B cell (primary cell): ENCODE measurements at regions not wholly inside any gene's neighbourhood (a gene's known extent, or its start where the extent isn't known, plus 50 kb on each side); places are given as distances from the start of the nearest gene placed in this dataset.

ENCODE experiments used
- ATAC-seq: fragments of 200-7000 bp; cut with Tn5 transposase; one replicate; pipeline ENCODE4 v1.10.0; 2021; ENCODE audit warnings: low read depth, mild to moderate bottlenecking, moderate number of reproducible peaks, moderate library complexity
- CTCF ChIA-PET: fragments of 350-600 bp; sonication (Branson Sonifier 250); formaldehyde crosslinking; loops from one replicate; lab custom pipeline; 2021; ENCODE audit warnings: antibody characterized with exemption, inconsistent platforms; lab: Charles Lee
- POLR2A ChIA-PET: fragments of 350-600 bp; sonication (Branson Sonifier 250); formaldehyde crosslinking; loops from one replicate; lab custom pipeline; 2021; ENCODE audit warnings: antibody characterized with exemption; lab: Charles Lee
- DNase-seq: peaks from one replicate; pipeline ENCODE4 v3.0.0; 2013
- H2AFZ ChIP-seq: 2 replicates; pipeline ENCODE4 v1.6.1; 2012; ENCODE audit warnings: mild to moderate bottlenecking, low read depth, low read length; ENCODE audit not compliant: insufficient read depth, poor library complexity, severe bottlenecking
- H3K27ac ChIP-seq, 2 donors: 1 replicate in 1 of 2; 2 replicates in 1 of 2; pipeline ENCODE4 v1.5.1; 2012 to 2013; ENCODE audit warnings: low read length in 2 of 2, mild to moderate bottlenecking in 2 of 2, moderate library complexity in 1 of 2
- H3K27me3 ChIP-seq, 4 experiments: fragments of 200-600 bp in 1 of 4; sonication (generic) in 1 of 4; replicated peaks in 1 of 4; 1 replicate in 2 of 4; 2 replicates in 2 of 4; pipeline versions ENCODE4 v1.6.1 to v1.7.0; 2013 to 2016; ENCODE audit warnings: low read length in 3 of 4, mild to moderate bottlenecking in 2 of 4, mixed read lengths in 1 of 4, moderate library complexity in 1 of 4; ENCODE audit not compliant: insufficient read depth in 4 of 4, control insufficient read depth in 3 of 4; ENCODE audit errors: control extremely low read depth in 1 of 4
- H3K36me3 ChIP-seq, 2 experiments: replicated peaks in 1 of 2; 1 replicate in 1 of 2; 2 replicates in 1 of 2; pipeline versions ENCODE4 v1.6.1 to v1.7.1; 2013; ENCODE audit warnings: low read length in 1 of 2; ENCODE audit not compliant: insufficient read depth in 2 of 2, control insufficient read depth in 1 of 2; ENCODE audit errors: control extremely low read depth in 1 of 2, extremely low read depth in 1 of 2
- H3K4me1 ChIP-seq, 2 donors: fragments of 200-600 bp in 1 of 2; sonication (generic) in 1 of 2; 1 replicate in 1 of 2; 2 replicates in 1 of 2; pipeline versions ENCODE4 v1.5.1 to v1.6.1; 2013 to 2017; ENCODE audit warnings: low read length in 2 of 2; ENCODE audit not compliant: control insufficient read depth in 2 of 2, insufficient read depth in 2 of 2
- H3K4me2 ChIP-seq: replicated peaks from 2 replicates; pipeline ENCODE3; 2012; ENCODE audit warnings: mild to moderate bottlenecking, low read depth, low read length; ENCODE audit not compliant: poor library complexity, severe bottlenecking
- H3K4me3 ChIP-seq, 5 experiments: fragments of 200-600 bp in 1 of 5; sonication (generic) in 1 of 5; 1 replicate in 3 of 5; 2 replicates in 2 of 5; pipeline versions ENCODE4 v1.5.1 to v1.7.0; 2011 to 2016; ENCODE audit warnings: low read length in 4 of 5, mild to moderate bottlenecking in 4 of 5, low read depth in 2 of 5, control low read depth in 1 of 5, moderate library complexity in 1 of 5; ENCODE audit not compliant: insufficient read depth in 1 of 5; ENCODE audit errors: control extremely low read depth in 1 of 5, extremely low read depth in 1 of 5
- H3K79me2 ChIP-seq: fragments of 200-600 bp; sonication (generic); one replicate; pipeline ENCODE4 v1.6.0; 2016; ENCODE audit warnings: low read length; ENCODE audit not compliant: control insufficient read depth, insufficient read depth
- H3K9ac ChIP-seq: fragments of 200-600 bp; sonication (generic); 2 replicates; pipeline ENCODE4 v1.6.1; 2017; ENCODE audit warnings: mild to moderate bottlenecking, low read length, moderate library complexity
- H3K9me3 ChIP-seq, 3 donors: one replicate each; pipeline versions ENCODE4 v1.6.1 to v1.7.1; 2013; ENCODE audit warnings: low read length in 2 of 3; ENCODE audit not compliant: control insufficient read depth in 2 of 3, insufficient read depth in 1 of 3; ENCODE audit errors: control extremely low read depth in 1 of 3
- H4K20me1 ChIP-seq: 2 replicates; pipeline ENCODE4 v1.6.0; 2012; ENCODE audit warnings: mild to moderate bottlenecking, low read length; ENCODE audit not compliant: insufficient read depth, control insufficient read depth, poor library complexity, severe bottlenecking
- H3K27ac Mint-ChIP-seq: one replicate; pipeline ENCODE4 v1.8.0; 2021; ENCODE audit warnings: mixed read lengths
- H3K27me3 Mint-ChIP-seq: one replicate; pipeline ENCODE4 v1.8.0; 2021; ENCODE audit warnings: mixed read lengths
- H3K4me1 Mint-ChIP-seq: one replicate; pipeline ENCODE4 v1.8.0; 2021; ENCODE audit warnings: mixed read lengths
- H3K4me3 Mint-ChIP-seq: one replicate; pipeline ENCODE4 v1.8.0; 2021; ENCODE audit warnings: mixed read lengths
- H3K9me3 Mint-ChIP-seq: one replicate; pipeline ENCODE4 v1.8.0; 2022; ENCODE audit warnings: mixed read lengths; ENCODE audit not compliant: insufficient read depth
- EZH2 ChIP-seq: IDR thresholded peaks from 2 replicates; pipeline ENCODE4 v1.6.1; 2012; ENCODE audit warnings: borderline replicate concordance, low read depth, mild to moderate bottlenecking, moderate library complexity, low read length; ENCODE audit not compliant: insufficient read depth, poor library complexity, severe bottlenecking
- WGBS: methylation state at CpG from one replicate; pipeline ENCODE4 v1.1.5; 2013; ENCODE audit warnings: missing lambda C conversion rate; ENCODE audit not compliant: insufficient coverage; 5-methylcytosine and 5-hydroxymethylcytosine counted together
- intact Hi-C: fragments of 100-400 bp; cut with micrococcal nuclease; formaldehyde crosslinking; loops from one replicate; pipeline ENCODE4 v1.10.0; 2022
- TF ChIP-seq, protein P1 (sequence below): fragments of 200-600 bp; IDR thresholded peaks from one replicate; pipeline ENCODE4 v1.8.0; 2022; ENCODE audit warnings: antibody characterized with exemption, mild to moderate bottlenecking

DNA sequence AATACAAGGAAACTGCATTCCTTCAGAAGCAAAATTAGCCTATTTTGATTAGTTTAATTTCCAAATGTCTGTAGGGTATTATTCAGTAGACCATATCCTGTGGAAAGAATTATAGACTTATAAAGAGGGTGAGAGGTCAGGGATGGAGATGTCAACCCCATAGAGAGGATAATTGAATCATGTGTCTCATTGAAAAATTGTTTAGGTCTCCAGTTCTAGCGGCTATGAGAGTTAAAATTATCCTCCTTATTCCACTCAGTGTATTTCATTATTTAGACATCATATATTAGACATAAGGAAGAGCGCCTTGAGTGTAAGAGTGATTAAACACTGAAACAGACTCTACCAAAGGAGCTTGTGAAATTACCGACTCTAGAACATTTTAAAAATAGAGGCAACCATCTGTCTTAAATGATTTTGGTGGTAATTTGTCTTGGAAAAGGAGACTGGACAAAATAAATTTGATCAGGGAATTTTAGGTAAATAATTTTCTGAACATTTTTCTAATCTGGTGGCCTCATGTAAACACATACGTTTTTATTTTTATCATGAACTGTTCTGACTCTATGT, 654.4 kb upstream of the TENM3 start:
- CTCF ChIA-PET, result no interaction called here
- Histone ChIP-seq H3K27me3 (no peaks in the 10 kb centered on the region), H3K4me3 (no peak overlapping the region), H3K4me2 (no peak overlapping the region), H3K27ac (no peak overlapping the region), H2AFZ (no peak overlapping the region), H3K9me3 (no peaks in the 10 kb centered on the region), H3K79me2 (no peaks in the 10 kb centered on the region), H3K9ac (no peak overlapping the region), H4K20me1 (no peaks in the 10 kb centered on the region), H3K36me3 (no peaks in the 10 kb centered on the region), H3K4me1 (no peaks in the 10 kb centered on the region)
- no peak for TF ChIP-seq EZH2
- TF ChIP-seq, protein P1, sequence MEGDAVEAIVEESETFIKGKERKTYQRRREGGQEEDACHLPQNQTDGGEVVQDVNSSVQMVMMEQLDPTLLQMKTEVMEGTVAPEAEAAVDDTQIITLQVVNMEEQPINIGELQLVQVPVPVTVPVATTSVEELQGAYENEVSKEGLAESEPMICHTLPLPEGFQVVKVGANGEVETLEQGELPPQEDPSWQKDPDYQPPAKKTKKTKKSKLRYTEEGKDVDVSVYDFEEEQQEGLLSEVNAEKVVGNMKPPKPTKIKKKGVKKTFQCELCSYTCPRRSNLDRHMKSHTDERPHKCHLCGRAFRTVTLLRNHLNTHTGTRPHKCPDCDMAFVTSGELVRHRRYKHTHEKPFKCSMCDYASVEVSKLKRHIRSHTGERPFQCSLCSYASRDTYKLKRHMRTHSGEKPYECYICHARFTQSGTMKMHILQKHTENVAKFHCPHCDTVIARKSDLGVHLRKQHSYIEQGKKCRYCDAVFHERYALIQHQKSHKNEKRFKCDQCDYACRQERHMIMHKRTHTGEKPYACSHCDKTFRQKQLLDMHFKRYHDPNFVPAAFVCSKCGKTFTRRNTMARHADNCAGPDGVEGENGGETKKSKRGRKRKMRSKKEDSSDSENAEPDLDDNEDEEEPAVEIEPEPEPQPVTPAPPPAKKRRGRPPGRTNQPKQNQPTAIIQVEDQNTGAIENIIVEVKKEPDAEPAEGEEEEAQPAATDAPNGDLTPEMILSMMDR, result no peak
- Mint-ChIP-seq H3K9me3 (no peaks in the 10 kb centered on the region), H3K27me3 (no peaks in the 10 kb centered on the region), H3K27ac (no peak overlapping the region), H3K4me3 (no peak overlapping the region), H3K4me1 (no peaks in the 10 kb centered on the region)
- intact Hi-C loops, result no loop called here
- WGBS, result no CpG with 5 or more reads among the region's 4 CpGs
- POLR2A ChIA-PET, result no interaction called here
- no peak for ATAC-seq
- no peak for DNase-seq

DNA sequence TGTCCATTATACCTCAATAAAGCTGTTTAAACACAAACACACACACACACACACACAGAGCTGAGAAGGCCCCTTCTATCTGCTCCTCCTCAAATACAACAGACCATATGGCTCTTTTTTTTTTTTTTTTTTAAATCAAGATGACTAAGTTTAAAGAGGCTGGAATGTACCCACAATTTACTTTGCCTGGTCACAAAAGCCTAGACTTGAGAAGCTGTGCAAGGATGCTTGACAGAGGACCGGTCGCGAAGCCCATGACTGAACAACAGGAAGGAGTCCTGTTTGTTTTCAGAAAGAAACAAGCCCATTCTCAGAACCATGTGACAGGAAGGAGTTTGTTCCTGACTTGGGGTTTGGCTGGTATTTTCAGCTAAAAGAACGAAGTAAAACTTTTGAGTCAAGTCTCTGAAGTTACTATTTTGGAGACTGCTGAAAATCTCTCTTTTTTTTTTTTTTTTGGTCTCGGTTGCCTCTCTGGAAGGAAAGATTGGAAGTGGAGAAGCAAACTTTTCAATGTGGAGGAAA, 650.9 kb upstream of the TENM3 start:
- Histone ChIP-seq H3K27ac (no peak overlapping the region), H4K20me1 (no peaks in the 10 kb centered on the region), H3K9ac (no peak overlapping the region), H2AFZ (no peak overlapping the region), H3K4me1 (no peaks in the 10 kb centered on the region), H3K4me3 (no peak overlapping the region), H3K9me3 (no peaks in the 10 kb centered on the region), H3K27me3 (no peaks in the 10 kb centered on the region), H3K4me2 (no peak overlapping the region), H3K79me2 (no peaks in the 10 kb centered on the region), H3K36me3 (no peaks in the 10 kb centered on the region)
- ATAC-seq, result no peak
- POLR2A ChIA-PET, result no interaction called here
- 15% methylated on average over 4 of the region's 5 CpGs for WGBS
- Mint-ChIP-seq H3K4me1 (no peaks in the 10 kb centered on the region), H3K4me3 (no peak overlapping the region), H3K27ac (no peak overlapping the region), H3K9me3 (no peaks in the 10 kb centered on the region), H3K27me3 (no peaks in the 10 kb centered on the region)
- CTCF ChIA-PET, result no interaction called here
- intact Hi-C loops, result no loop called here
- no peak for DNase-seq
- no peak for TF ChIP-seq EZH2
- TF ChIP-seq, protein P1, result no peak
